ENCODE measurements at regions not wholly inside any gene's neighbourhood (a gene's known extent, or its start where the extent isn't known, plus 50 kb on each side); places are given as distances from the start of the nearest gene placed in this dataset.

DNA sequence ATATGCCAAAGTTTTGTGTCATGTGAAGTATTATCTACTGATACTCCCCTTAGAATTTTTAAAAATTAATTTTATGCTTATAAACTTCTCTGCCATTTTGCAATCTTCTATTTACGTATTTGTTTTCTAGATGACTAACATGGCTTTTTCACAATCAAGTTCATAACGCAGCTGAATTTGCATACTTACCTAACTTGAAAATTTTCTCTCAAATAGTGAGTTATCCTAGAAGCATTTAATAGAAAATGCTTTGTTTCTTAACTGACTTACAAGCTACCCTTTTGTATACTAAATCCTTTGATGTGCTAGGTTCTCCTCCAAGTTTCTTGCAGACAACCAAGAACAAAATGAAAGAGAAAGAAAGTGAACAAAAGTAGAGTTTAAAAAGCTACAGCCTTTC lies 683.5 kb downstream of the LIG4 start:
- Histone ChIP-seq H3K9me3 (no peaks in the 10 kb centered on the region), H3K4me2 (no peak overlapping the region), H3K9ac (no peak overlapping the region), H3K4me3 (ENCODE audit: low read depth in 2 of 2, low read length in 1 of 2) (no peak overlapping the region), H3K27ac (ENCODE audit: low read depth in 2 of 2, low read length in 1 of 2) (no peak overlapping the region), H3K27me3 (ENCODE audit: insufficient read depth) (no peaks in the 10 kb centered on the region), H3K79me2 (ENCODE audit: insufficient read depth) (peaks cover 22% of the 10 kb centered on the region), H3K36me3 (replicated peaks in 1 of 2; ENCODE audit: control insufficient read depth in 1 of 2, insufficient read depth in 2 of 2, low read length in 1 of 2) (no peaks in the 10 kb centered on the region), H3K9me2 (no peaks in the 10 kb centered on the region), H3K4me1 (ENCODE audit: control insufficient read depth in 1 of 2, insufficient read depth in 2 of 2, low read depth in 1 of 2, low read length in 1 of 2) (peaks cover 0 to 3% of the 10 kb centered on the region in 2 experiments; a peak in 3 of 4 replicates), H2AFZ (ENCODE audit: low read depth) (no peak overlapping the region), H4K20me1 (ENCODE audit: insufficient read depth) (0 out of 2 replicates have a peak, but pooled peaks cover 9% of the 10 kb centered on the region), H3F3A (replicated peaks; ENCODE audit: insufficient read depth) (no peaks in the 10 kb centered on the region)
- DNase-seq, result no peak
- POLR2A ChIA-PET, result no interaction called here
- 84% methylated on average over 2 of the region's 2 CpGs for WGBS (ENCODE audit: low lambda C conversion rate)
- CTCF ChIA-PET, result no interaction called here
- no peak for TF ChIP-seq ELF1 (IDR thresholded peaks at IDR 0.05)

GRCh38 chr13:107531180-107531579 lies 684.2 kb downstream of the LIG4 start:
- ChIA-PET POLR2A (no interaction called here), CTCF (interaction anchor here (0.7 kb wide), 1 partner anchor 625 kb away, joined by 3 read pairs; no protein-coding TSS in a partner anchor)
- Histone ChIP-seq H3K9me2 (no peaks in the 10 kb centered on the region), H3K27ac (ENCODE audit: low read depth in 2 of 2, low read length in 1 of 2) (no peak overlapping the region), H3K4me2 (no peak overlapping the region), H3K27me3 (ENCODE audit: insufficient read depth) (no peaks in the 10 kb centered on the region), H3K9me3 (no peaks in the 10 kb centered on the region), H3K9ac (no peak overlapping the region), H3K36me3 (replicated peaks in 1 of 2; ENCODE audit: control insufficient read depth in 1 of 2, insufficient read depth in 2 of 2, low read length in 1 of 2) (no peaks in the 10 kb centered on the region), H2AFZ (ENCODE audit: low read depth) (no peak overlapping the region), H3F3A (replicated peaks; ENCODE audit: insufficient read depth) (no peaks in the 10 kb centered on the region), H4K20me1 (ENCODE audit: insufficient read depth) (0 out of 2 replicates have a peak, but pooled peaks cover 9% of the 10 kb centered on the region), H3K79me2 (ENCODE audit: insufficient read depth) (peaks cover 22% of the 10 kb centered on the region), H3K4me1 (ENCODE audit: control insufficient read depth in 1 of 2, insufficient read depth in 2 of 2, low read depth in 1 of 2, low read length in 1 of 2) (peaks cover 0 to 3% of the 10 kb centered on the region in 2 experiments; a peak in 3 of 4 replicates), H3K4me3 (ENCODE audit: low read depth in 2 of 2, low read length in 1 of 2) (no peak overlapping the region)
- no peak for DNase-seq
- TF ChIP-seq, protein P1, sequence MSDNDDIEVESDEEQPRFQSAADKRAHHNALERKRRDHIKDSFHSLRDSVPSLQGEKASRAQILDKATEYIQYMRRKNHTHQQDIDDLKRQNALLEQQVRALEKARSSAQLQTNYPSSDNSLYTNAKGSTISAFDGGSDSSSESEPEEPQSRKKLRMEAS (IDR thresholded peaks at IDR 0.05; ENCODE audit: low read depth), result no peak
- TF ChIP-seq FOXM1 (IDR thresholded peaks at IDR 0.05; ENCODE audit: low read depth), result no peak
- no peak for TF ChIP-seq FOXJ3 (CRISPR knock-in tag; IDR thresholded peaks at IDR 0.05)
- TF ChIP-seq SIN3A (IDR thresholded peaks at IDR 0.05; ENCODE audit: borderline replicate concordance, low read depth, low read length), result no peak
- no peak for TF ChIP-seq RXRA (IDR thresholded peaks at IDR 0.05; ENCODE audit: borderline replicate concordance, low read depth)
- TF ChIP-seq, protein P2, sequence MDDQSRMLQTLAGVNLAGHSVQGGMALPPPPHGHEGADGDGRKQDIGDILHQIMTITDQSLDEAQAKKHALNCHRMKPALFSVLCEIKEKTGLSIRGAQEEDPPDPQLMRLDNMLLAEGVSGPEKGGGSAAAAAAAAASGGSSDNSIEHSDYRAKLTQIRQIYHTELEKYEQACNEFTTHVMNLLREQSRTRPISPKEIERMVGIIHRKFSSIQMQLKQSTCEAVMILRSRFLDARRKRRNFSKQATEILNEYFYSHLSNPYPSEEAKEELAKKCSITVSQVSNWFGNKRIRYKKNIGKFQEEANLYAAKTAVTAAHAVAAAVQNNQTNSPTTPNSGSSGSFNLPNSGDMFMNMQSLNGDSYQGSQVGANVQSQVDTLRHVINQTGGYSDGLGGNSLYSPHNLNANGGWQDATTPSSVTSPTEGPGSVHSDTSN (IDR thresholded peaks at IDR 0.05), result no peak
- no peak for TF ChIP-seq TAF1 (IDR thresholded peaks at IDR 0.05; ENCODE audit: borderline replicate concordance, low read depth, low read length)
- TF ChIP-seq, protein P3, sequence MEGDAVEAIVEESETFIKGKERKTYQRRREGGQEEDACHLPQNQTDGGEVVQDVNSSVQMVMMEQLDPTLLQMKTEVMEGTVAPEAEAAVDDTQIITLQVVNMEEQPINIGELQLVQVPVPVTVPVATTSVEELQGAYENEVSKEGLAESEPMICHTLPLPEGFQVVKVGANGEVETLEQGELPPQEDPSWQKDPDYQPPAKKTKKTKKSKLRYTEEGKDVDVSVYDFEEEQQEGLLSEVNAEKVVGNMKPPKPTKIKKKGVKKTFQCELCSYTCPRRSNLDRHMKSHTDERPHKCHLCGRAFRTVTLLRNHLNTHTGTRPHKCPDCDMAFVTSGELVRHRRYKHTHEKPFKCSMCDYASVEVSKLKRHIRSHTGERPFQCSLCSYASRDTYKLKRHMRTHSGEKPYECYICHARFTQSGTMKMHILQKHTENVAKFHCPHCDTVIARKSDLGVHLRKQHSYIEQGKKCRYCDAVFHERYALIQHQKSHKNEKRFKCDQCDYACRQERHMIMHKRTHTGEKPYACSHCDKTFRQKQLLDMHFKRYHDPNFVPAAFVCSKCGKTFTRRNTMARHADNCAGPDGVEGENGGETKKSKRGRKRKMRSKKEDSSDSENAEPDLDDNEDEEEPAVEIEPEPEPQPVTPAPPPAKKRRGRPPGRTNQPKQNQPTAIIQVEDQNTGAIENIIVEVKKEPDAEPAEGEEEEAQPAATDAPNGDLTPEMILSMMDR (IDR thresholded peaks at IDR 0.05), result no peak
- no peak for TF ChIP-seq ELF1 (IDR thresholded peaks at IDR 0.05)
- no peak for TF ChIP-seq TCF12 (IDR thresholded peaks at IDR 0.05)
- TF ChIP-seq MEF2A (IDR thresholded peaks at IDR 0.05; ENCODE audit: borderline replicate concordance, low read depth), result no peak
- TF ChIP-seq FOSL2 (IDR thresholded peaks at IDR 0.05; ENCODE audit: borderline replicate concordance, low read depth), result no peak
- TF ChIP-seq, protein P4, sequence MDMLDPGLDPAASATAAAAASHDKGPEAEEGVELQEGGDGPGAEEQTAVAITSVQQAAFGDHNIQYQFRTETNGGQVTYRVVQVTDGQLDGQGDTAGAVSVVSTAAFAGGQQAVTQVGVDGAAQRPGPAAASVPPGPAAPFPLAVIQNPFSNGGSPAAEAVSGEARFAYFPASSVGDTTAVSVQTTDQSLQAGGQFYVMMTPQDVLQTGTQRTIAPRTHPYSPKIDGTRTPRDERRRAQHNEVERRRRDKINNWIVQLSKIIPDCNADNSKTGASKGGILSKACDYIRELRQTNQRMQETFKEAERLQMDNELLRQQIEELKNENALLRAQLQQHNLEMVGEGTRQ (IDR thresholded peaks at IDR 0.05; ENCODE audit: borderline replicate concordance, low read depth, low read length), result no peak
- no peak for TF ChIP-seq SMC3 (IDR thresholded peaks at IDR 0.05; ENCODE audit: low read depth, low read length)
- TF ChIP-seq RFX5 (IDR thresholded peaks at IDR 0.05; ENCODE audit: low read length), result no peak
- no peak for TF ChIP-seq ZBTB33 (IDR thresholded peaks at IDR 0.05; ENCODE audit: borderline replicate concordance, low read depth)
- no peak for TF ChIP-seq YY1 (IDR thresholded peaks at IDR 0.05; ENCODE audit: low read depth)
- TF ChIP-seq POLR2AphosphoS5 (IDR thresholded peaks at IDR 0.05; ENCODE audit: low read depth, low read length), result no peak
- TF ChIP-seq GATA2 (CRISPR knock-in tag; IDR thresholded peaks at IDR 0.05), result no peak
- TF ChIP-seq CHD2 (IDR thresholded peaks at IDR 0.05; ENCODE audit: low read length, partially characterized antibody), result no peak
- WGBS (ENCODE audit: low lambda C conversion rate), result 66% methylated on average over 3 of the region's 3 CpGs
